ENCODE measurements at regions not wholly inside any gene's neighbourhood (a gene's known extent, or its start where the extent isn't known, plus 50 kb on each side); places are given as distances from the start of the nearest gene placed in this dataset.

DNA sequence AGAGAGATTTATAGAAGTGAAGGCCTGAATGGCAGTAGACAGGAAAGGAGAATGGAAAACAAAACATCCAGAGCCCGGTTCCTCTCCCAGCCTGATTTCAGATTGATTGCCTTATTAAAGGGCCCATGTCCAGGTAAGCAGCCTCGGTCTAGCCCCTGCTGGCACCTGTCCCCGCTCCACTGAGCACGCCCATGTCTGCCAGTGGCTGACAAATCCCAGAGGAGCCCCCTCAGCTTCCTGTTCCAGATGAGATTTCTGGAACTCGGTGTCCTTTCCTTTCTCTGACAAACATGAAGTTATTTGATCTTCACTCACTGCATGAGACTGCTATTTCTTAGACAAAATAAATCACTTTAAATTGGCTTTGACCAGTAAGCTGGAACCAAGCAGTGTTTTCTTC lies 187.0 kb upstream of the ADCY2 start:
- WGBS, 2 experiments (ENCODE audit: insufficient coverage in 1 of 2, insufficient read length in 1 of 2), result 90 to 97% methylated on average over 5 of the region's 5 CpGs
- H3K27ac Mint-ChIP-seq, result no peak overlapping the region
- Histone ChIP-seq H3K36me3 (ENCODE audit: control insufficient read depth, insufficient read depth, low read length) (no peaks in the 10 kb centered on the region), H3K4me3 (ENCODE audit: low read length) (no peak overlapping the region), H3K27ac (ENCODE audit: low read depth, low read length) (no peak overlapping the region), H3K9ac (ENCODE audit: extremely low read depth, low read length, poor library complexity, severe bottlenecking) (no peak overlapping the region), H3K27me3 (ENCODE audit: control insufficient read depth, insufficient read depth, low read length, poor library complexity, severe bottlenecking) (no peaks in the 10 kb centered on the region), H3K4me1 (ENCODE audit: control insufficient read depth, insufficient read depth, low read length) (no peaks in the 10 kb centered on the region), H3K9me3 (ENCODE audit: control insufficient read depth, low read length) (no peaks in the 10 kb centered on the region)
- peaks cover 5% of the 10 kb centered on the region for H3K4me1 Mint-ChIP-seq
- TF ChIP-seq, protein P1, sequence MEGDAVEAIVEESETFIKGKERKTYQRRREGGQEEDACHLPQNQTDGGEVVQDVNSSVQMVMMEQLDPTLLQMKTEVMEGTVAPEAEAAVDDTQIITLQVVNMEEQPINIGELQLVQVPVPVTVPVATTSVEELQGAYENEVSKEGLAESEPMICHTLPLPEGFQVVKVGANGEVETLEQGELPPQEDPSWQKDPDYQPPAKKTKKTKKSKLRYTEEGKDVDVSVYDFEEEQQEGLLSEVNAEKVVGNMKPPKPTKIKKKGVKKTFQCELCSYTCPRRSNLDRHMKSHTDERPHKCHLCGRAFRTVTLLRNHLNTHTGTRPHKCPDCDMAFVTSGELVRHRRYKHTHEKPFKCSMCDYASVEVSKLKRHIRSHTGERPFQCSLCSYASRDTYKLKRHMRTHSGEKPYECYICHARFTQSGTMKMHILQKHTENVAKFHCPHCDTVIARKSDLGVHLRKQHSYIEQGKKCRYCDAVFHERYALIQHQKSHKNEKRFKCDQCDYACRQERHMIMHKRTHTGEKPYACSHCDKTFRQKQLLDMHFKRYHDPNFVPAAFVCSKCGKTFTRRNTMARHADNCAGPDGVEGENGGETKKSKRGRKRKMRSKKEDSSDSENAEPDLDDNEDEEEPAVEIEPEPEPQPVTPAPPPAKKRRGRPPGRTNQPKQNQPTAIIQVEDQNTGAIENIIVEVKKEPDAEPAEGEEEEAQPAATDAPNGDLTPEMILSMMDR (conservative IDR thresholded peaks at IDR 0.05), result no peak
- no peak overlapping the region for H3K4me3 Mint-ChIP-seq
- H3K36me3 Mint-ChIP-seq (ENCODE audit: low read depth), result no peaks in the 10 kb centered on the region
- H3K9me3 Mint-ChIP-seq, result no peaks in the 10 kb centered on the region
- no peak for DNase-seq
- H3K27me3 Mint-ChIP-seq (ENCODE audit: insufficient read depth), result no peaks in the 10 kb centered on the region

DNA sequence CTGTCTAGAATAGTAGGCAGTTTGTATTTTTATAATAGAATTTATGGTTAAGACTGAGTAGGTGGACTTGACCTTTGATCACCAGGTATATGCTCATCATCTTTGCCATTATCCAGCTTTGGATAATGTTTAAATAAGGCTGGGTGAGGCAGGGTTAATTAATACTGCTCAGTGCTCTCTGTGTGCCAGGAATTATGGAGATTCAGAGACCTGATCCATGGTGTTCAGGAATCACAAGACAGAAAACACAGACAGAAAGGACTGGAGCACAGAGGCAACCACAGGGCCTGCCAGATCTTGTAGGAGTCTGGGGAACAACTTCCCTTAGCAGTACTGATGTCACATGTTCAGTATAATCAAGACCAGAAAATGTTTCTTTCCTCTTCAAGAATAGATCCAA lies 186.3 kb upstream of the ADCY2 start:
- H3K27ac ChIP-seq (ENCODE audit: low read depth, low read length), result no peak overlapping the region
- no peak overlapping the region for H3K27ac Mint-ChIP-seq
- peaks cover 5% of the 10 kb centered on the region for H3K4me1 Mint-ChIP-seq
- no peaks in the 10 kb centered on the region for H3K9me3 Mint-ChIP-seq
- TF ChIP-seq, protein P1 (conservative IDR thresholded peaks at IDR 0.05), result no peak
- no peaks in the 10 kb centered on the region for H3K27me3 Mint-ChIP-seq (ENCODE audit: insufficient read depth)
- no peak for DNase-seq
- no peaks in the 10 kb centered on the region for H3K27me3 ChIP-seq (ENCODE audit: control insufficient read depth, insufficient read depth, low read length, poor library complexity, severe bottlenecking)
- no peak overlapping the region for H3K9ac ChIP-seq (ENCODE audit: extremely low read depth, low read length, poor library complexity, severe bottlenecking)
- H3K36me3 ChIP-seq (ENCODE audit: control insufficient read depth, insufficient read depth, low read length), result no peaks in the 10 kb centered on the region
- no peaks in the 10 kb centered on the region for H3K4me1 ChIP-seq (ENCODE audit: control insufficient read depth, insufficient read depth, low read length)
- no peak overlapping the region for H3K4me3 ChIP-seq (ENCODE audit: low read length)
- H3K36me3 Mint-ChIP-seq (ENCODE audit: low read depth), result no peaks in the 10 kb centered on the region
- H3K4me3 Mint-ChIP-seq, result no peak overlapping the region
- no peaks in the 10 kb centered on the region for H3K9me3 ChIP-seq (ENCODE audit: control insufficient read depth, low read length)

- Histone ChIP-seq H3K27me3 (ENCODE audit: control insufficient read depth, insufficient read depth, low read length, poor library complexity, severe bottlenecking) (no peaks in the 10 kb centered on the region), H3K9ac (ENCODE audit: extremely low read depth, low read length, poor library complexity, severe bottlenecking) (no peak overlapping the region), H3K9me3 (ENCODE audit: control insufficient read depth, low read length) (no peaks in the 10 kb centered on the region), H3K27ac (ENCODE audit: low read depth, low read length) (no peak overlapping the region), H3K4me3 (ENCODE audit: low read length) (no peak overlapping the region), H3K4me1 (ENCODE audit: control insufficient read depth, insufficient read depth, low read length) (no peaks in the 10 kb centered on the region), H3K36me3 (ENCODE audit: control insufficient read depth, insufficient read depth, low read length) (no peaks in the 10 kb centered on the region)
- H3K27me3 Mint-ChIP-seq (ENCODE audit: insufficient read depth), result no peaks in the 10 kb centered on the region
- DNase-seq, result no peak
- WGBS, 2 experiments (ENCODE audit: insufficient coverage in 1 of 2, insufficient read length in 1 of 2), result 94 to 95% methylated on average over 2 of the region's 2 CpGs
- H3K4me3 Mint-ChIP-seq, result no peak overlapping the region
- H3K9me3 Mint-ChIP-seq, result no peaks in the 10 kb centered on the region
- H3K27ac Mint-ChIP-seq, result no peak overlapping the region
- TF ChIP-seq, protein P1 (conservative IDR thresholded peaks at IDR 0.05), result no peak
- H3K4me1 Mint-ChIP-seq, result peaks cover 5% of the 10 kb centered on the region
- H3K36me3 Mint-ChIP-seq (ENCODE audit: low read depth), result no peaks in the 10 kb centered on the region
Observed at GRCh38 chr5:7210549-7210948, 185.4 kb upstream of the ADCY2 start.

All from endodermal cell (in vitro differentiated cells).